ENCODE measurements at regions not wholly inside any gene's neighbourhood (a gene's known extent, or its start where the extent isn't known, plus 50 kb on each side); places are given as distances from the start of the nearest gene placed in this dataset.

- TF ChIP-seq POLR2AphosphoS5 (IDR thresholded peaks at IDR 0.05) (no peak), POLR2A (IDR thresholded peaks at IDR 0.05) (no peak), CTCF (IDR thresholded peaks at IDR 0.05 in 8 of 11, conservative IDR thresholded peaks at IDR 0.05 in 3 of 11) (no peak)
- H3K27ac ChIP-seq, result no peak overlapping the region
- no peak for DNase-seq
- peaks cover 0 to 32% (median 16%) of the 10 kb centered on the region in 8 donors for H3K9me3 ChIP-seq
- H3K4me1 ChIP-seq, result no peaks in the 10 kb centered on the region
- intact Hi-C loops (cut with DNase I; ENCODE audit: low total_unique reads), result no loop called here
- no peaks in the 10 kb centered on the region for H3K36me3 ChIP-seq
- no peak overlapping the region for H3K4me3 ChIP-seq
- H3K27me3 ChIP-seq (replicated peaks in 1 of 7), result no peaks in the 10 kb centered on the region
Observed at GRCh38 chr7:149370790-149371189, 90.1 kb downstream of the ZNF777 start.

DNA sequence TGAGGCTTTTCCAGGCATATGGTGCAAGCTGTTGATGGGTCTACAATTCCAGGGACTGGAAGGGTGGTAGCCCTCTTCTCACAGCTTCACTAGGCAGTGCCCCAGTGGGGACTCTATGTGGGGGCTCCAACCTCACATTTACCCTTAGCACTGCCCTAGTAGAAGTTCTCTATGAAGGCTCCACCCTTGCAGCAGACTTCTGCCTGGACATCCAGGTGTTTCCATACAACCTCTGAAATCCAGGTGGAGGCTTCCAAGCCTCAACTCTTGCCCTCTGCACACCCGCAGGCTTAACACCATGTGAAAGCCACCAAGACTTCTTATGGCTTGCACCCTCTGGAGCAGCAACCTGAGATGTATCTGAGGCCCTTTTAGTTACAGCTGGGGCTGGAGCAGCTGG, 87.8 kb downstream of the ZNF777 start:
- TF ChIP-seq POLR2A (IDR thresholded peaks at IDR 0.05), result no peak
- no peak for TF ChIP-seq CTCF (IDR thresholded peaks at IDR 0.05 in 8 of 11, conservative IDR thresholded peaks at IDR 0.05 in 3 of 11)
- no peak for TF ChIP-seq POLR2AphosphoS5 (IDR thresholded peaks at IDR 0.05)
- Histone ChIP-seq H3K9me3 (peaks cover 0 to 42% (median 20%) of the 10 kb centered on the region in 8 donors), H3K27me3 (replicated peaks in 1 of 7) (no peaks in the 10 kb centered on the region), H3K4me1 (no peaks in the 10 kb centered on the region), H3K36me3 (no peaks in the 10 kb centered on the region), H3K27ac (no peak overlapping the region), H3K4me3 (no peak overlapping the region)
- 90 to 95% (median 91%) methylated on average over 1 of the region's 1 CpG; no CpG with 5 or more reads in 2 of the 5 donors for WGBS, 5 donors
- intact Hi-C loops (cut with DNase I; ENCODE audit: low total_unique reads), result no loop called here
- no peak for DNase-seq

GRCh38 chr7:149375234-149376008, 85.4 kb downstream of the ZNF777 start:
- TF ChIP-seq CTCF (IDR thresholded peaks at IDR 0.05 in 8 of 11, conservative IDR thresholded peaks at IDR 0.05 in 3 of 11) (no peak), POLR2AphosphoS5 (IDR thresholded peaks at IDR 0.05) (no peak), POLR2A (IDR thresholded peaks at IDR 0.05) (no peak)
- Histone ChIP-seq H3K4me1 (no peaks in the 10 kb centered on the region), H3K27me3 (replicated peaks in 1 of 7) (no peaks in the 10 kb centered on the region), H3K27ac (no peak overlapping the region), H3K36me3 (no peaks in the 10 kb centered on the region), H3K4me3 (no peak overlapping the region), H3K9me3 (peaks cover 0 to 65% (median 43%) of the 10 kb centered on the region in 8 donors)
- intact Hi-C loops (cut with DNase I; ENCODE audit: low total_unique reads), result no loop called here
- WGBS, 5 donors, result 62 to 91% (median 75%) methylated on average over 5 of the region's 5 CpGs
- no peak for DNase-seq

- Histone ChIP-seq H3K4me3 (no peak overlapping the region), H3K4me1 (no peaks in the 10 kb centered on the region), H3K9me3 (peaks cover 0 to 71% (median 48%) of the 10 kb centered on the region in 8 donors), H3K27me3 (replicated peaks in 1 of 7) (no peaks in the 10 kb centered on the region), H3K36me3 (no peaks in the 10 kb centered on the region), H3K27ac (no peak overlapping the region)
- intact Hi-C loops (cut with DNase I; ENCODE audit: low total_unique reads), result no loop called here
- 85 to 89% (median 87%) methylated on average over 3 of the region's 3 CpGs for WGBS, 5 donors
- TF ChIP-seq CTCF (IDR thresholded peaks at IDR 0.05 in 8 of 11, conservative IDR thresholded peaks at IDR 0.05 in 3 of 11) (no peak), POLR2AphosphoS5 (IDR thresholded peaks at IDR 0.05) (no peak), POLR2A (IDR thresholded peaks at IDR 0.05) (no peak)
- no peak for DNase-seq
Observed at GRCh38 chr7:149377386-149377785, 83.5 kb downstream of the ZNF777 start.
